ENCODE measurements at regions not wholly inside any gene's neighbourhood (a gene's known extent, or its start where the extent isn't known, plus 50 kb on each side); places are given as distances from the start of the nearest gene placed in this dataset.
A peak's percentile ranks its signal among the peaks of the same experiment; 100 is the strongest.

DNA sequence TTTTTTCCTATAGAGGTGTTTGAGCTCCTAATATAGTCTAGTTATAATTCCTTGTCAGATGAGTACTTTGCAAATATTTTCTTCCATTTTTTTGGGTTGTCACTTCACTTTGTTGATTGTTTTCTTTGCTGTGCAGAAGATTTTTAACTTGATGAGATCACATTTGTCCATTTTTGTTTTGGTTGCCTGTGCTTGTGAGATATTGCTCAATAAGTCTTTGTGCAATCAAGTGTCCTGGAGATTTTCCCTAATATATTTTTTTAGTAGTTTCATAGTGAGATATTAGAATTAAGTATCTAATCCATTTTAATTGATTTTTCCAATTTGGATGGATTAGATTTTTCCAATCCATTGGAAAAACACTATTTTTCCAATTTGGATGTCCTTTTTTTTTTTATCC is 1395.5 kb downstream of the PLA2G4A start:
- Histone ChIP-seq H3K27ac (ENCODE audit: low read depth in 1 of 2, low read length in 2 of 2) (no peak overlapping the region), H3K27me3 (ENCODE audit: control insufficient read depth in 4 of 4, insufficient read depth in 4 of 4, low read length in 3 of 4) (no peaks in the 10 kb centered on the region), H3K9ac (ENCODE audit: low read depth in 1 of 2, low read length in 2 of 2) (no peak overlapping the region), H3K36me3 (ENCODE audit: control insufficient read depth in 4 of 4, insufficient read depth in 3 of 4, low read depth in 1 of 4, low read length in 3 of 4) (no peaks in the 10 kb centered on the region), H3K9me3 (ENCODE audit: control insufficient read depth in 4 of 4, low read length in 3 of 4) (no peaks in the 10 kb centered on the region), H3K4me3 (ENCODE audit: low read depth in 1 of 3, low read length in 3 of 3) (no peak overlapping the region), H3K4me1 (ENCODE audit: control insufficient read depth in 4 of 4, insufficient read depth in 4 of 4, low read length in 3 of 4) (no peaks in the 10 kb centered on the region)
- TF ChIP-seq RXRA (IDR thresholded peaks at IDR 0.05) (no peak), SP1 (IDR thresholded peaks at IDR 0.05) (no peak), GABPA (IDR thresholded peaks at IDR 0.05 in 1 of 2, conservative IDR thresholded peaks at IDR 0.05 in 1 of 2) (no peak), EGR1 (IDR thresholded peaks at IDR 0.05; ENCODE audit: low read depth in 2 of 2) (no peak), NR2F2 (IDR thresholded peaks at IDR 0.05) (no peak), JUND (IDR thresholded peaks at IDR 0.05) (no peak), HNF4G (IDR thresholded peaks at IDR 0.05) (no peak)
- TF ChIP-seq, protein P1, sequence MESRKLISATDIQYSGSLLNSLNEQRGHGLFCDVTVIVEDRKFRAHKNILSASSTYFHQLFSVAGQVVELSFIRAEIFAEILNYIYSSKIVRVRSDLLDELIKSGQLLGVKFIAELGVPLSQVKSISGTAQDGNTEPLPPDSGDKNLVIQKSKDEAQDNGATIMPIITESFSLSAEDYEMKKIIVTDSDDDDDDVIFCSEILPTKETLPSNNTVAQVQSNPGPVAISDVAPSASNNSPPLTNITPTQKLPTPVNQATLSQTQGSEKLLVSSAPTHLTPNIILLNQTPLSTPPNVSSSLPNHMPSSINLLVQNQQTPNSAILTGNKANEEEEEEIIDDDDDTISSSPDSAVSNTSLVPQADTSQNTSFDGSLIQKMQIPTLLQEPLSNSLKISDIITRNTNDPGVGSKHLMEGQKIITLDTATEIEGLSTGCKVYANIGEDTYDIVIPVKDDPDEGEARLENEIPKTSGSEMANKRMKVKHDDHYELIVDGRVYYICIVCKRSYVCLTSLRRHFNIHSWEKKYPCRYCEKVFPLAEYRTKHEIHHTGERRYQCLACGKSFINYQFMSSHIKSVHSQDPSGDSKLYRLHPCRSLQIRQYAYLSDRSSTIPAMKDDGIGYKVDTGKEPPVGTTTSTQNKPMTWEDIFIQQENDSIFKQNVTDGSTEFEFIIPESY (IDR thresholded peaks at IDR 0.05), result no peak
- TF ChIP-seq, protein P2, sequence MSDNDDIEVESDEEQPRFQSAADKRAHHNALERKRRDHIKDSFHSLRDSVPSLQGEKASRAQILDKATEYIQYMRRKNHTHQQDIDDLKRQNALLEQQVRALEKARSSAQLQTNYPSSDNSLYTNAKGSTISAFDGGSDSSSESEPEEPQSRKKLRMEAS (IDR thresholded peaks at IDR 0.05), result no peak
- TF ChIP-seq, protein P3, sequence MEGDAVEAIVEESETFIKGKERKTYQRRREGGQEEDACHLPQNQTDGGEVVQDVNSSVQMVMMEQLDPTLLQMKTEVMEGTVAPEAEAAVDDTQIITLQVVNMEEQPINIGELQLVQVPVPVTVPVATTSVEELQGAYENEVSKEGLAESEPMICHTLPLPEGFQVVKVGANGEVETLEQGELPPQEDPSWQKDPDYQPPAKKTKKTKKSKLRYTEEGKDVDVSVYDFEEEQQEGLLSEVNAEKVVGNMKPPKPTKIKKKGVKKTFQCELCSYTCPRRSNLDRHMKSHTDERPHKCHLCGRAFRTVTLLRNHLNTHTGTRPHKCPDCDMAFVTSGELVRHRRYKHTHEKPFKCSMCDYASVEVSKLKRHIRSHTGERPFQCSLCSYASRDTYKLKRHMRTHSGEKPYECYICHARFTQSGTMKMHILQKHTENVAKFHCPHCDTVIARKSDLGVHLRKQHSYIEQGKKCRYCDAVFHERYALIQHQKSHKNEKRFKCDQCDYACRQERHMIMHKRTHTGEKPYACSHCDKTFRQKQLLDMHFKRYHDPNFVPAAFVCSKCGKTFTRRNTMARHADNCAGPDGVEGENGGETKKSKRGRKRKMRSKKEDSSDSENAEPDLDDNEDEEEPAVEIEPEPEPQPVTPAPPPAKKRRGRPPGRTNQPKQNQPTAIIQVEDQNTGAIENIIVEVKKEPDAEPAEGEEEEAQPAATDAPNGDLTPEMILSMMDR (IDR thresholded peaks at IDR 0.05; ENCODE audit: low read depth, low read length, missing input control), result no peak
- DNase-seq (ENCODE audit: low spot score), result no peak

DNA sequence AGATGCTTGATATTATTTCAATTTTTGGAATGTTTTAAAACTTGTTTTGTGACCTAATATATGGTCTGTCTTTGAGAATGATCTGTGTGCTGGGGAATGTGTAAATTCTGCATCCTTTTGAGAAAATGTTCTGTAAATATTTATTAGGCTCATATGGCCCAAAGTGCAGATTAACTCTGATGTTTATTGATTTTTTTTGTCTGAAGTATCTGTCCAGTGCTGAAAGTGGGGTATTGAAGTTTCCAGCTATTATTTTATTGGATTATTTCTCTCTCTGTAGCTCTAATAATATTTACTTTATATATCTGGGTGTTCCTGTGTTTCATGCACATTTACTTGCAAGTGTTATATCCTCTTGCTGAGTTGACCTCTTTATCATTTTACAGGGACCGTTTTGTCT is 1397.2 kb downstream of the PLA2G4A start:
- H3K4me3 ChIP-seq (ENCODE audit: low read depth in 1 of 3, low read length in 3 of 3), result no peak overlapping the region

More for the DNA sequence above, 1397.2 kb downstream of the PLA2G4A start:
- 84% methylated on average over 1 of the region's 1 CpG for WGBS
- Histone ChIP-seq H3K27ac (ENCODE audit: low read depth in 1 of 2, low read length in 2 of 2) (no peak overlapping the region), H3K27me3 (ENCODE audit: control insufficient read depth in 4 of 4, insufficient read depth in 4 of 4, low read length in 3 of 4) (no peaks in the 10 kb centered on the region), H3K36me3 (ENCODE audit: control insufficient read depth in 4 of 4, insufficient read depth in 3 of 4, low read depth in 1 of 4, low read length in 3 of 4) (no peaks in the 10 kb centered on the region), H3K4me1 (ENCODE audit: control insufficient read depth in 4 of 4, insufficient read depth in 4 of 4, low read length in 3 of 4) (no peaks in the 10 kb centered on the region), H3K9ac (ENCODE audit: low read depth in 1 of 2, low read length in 2 of 2) (no peak overlapping the region), H3K9me3 (ENCODE audit: control insufficient read depth in 4 of 4, low read length in 3 of 4) (no peaks in the 10 kb centered on the region)
- TF ChIP-seq, protein P1 (IDR thresholded peaks at IDR 0.05), result no peak
- TF ChIP-seq, protein P4, sequence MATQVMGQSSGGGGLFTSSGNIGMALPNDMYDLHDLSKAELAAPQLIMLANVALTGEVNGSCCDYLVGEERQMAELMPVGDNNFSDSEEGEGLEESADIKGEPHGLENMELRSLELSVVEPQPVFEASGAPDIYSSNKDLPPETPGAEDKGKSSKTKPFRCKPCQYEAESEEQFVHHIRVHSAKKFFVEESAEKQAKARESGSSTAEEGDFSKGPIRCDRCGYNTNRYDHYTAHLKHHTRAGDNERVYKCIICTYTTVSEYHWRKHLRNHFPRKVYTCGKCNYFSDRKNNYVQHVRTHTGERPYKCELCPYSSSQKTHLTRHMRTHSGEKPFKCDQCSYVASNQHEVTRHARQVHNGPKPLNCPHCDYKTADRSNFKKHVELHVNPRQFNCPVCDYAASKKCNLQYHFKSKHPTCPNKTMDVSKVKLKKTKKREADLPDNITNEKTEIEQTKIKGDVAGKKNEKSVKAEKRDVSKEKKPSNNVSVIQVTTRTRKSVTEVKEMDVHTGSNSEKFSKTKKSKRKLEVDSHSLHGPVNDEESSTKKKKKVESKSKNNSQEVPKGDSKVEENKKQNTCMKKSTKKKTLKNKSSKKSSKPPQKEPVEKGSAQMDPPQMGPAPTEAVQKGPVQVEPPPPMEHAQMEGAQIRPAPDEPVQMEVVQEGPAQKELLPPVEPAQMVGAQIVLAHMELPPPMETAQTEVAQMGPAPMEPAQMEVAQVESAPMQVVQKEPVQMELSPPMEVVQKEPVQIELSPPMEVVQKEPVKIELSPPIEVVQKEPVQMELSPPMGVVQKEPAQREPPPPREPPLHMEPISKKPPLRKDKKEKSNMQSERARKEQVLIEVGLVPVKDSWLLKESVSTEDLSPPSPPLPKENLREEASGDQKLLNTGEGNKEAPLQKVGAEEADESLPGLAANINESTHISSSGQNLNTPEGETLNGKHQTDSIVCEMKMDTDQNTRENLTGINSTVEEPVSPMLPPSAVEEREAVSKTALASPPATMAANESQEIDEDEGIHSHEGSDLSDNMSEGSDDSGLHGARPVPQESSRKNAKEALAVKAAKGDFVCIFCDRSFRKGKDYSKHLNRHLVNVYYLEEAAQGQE (IDR thresholded peaks at IDR 0.05), result peak; percentile 44
- TF ChIP-seq, protein P3 (IDR thresholded peaks at IDR 0.05; ENCODE audit: low read depth, low read length, missing input control), result no peak
- TF ChIP-seq, protein P2 (IDR thresholded peaks at IDR 0.05), result no peak
- no peak for TF ChIP-seq RXRA (IDR thresholded peaks at IDR 0.05)
- no peak for DNase-seq (ENCODE audit: low spot score)

Measured in liver (tissue), 8 donors.